H1 (cell line): ENCODE measurements at regions not wholly inside any gene's neighbourhood (a gene's known extent, or its start where the extent isn't known, plus 50 kb on each side); places are given as distances from the start of the nearest gene placed in this dataset.

Source experiments
- CTCF ChIA-PET: fragments of 300-600 bp; sonication (Branson Sonifier 250); formaldehyde crosslinking; loops from one replicate; lab custom pipeline; 2021; ENCODE audit not compliant: partially characterized antibody; lab: Charles Lee
- POLR2A ChIA-PET: fragments of 300-600 bp; sonication (Branson Sonifier 250); formaldehyde crosslinking; loops from one replicate; lab custom pipeline; 2021; ENCODE audit warnings: inconsistent platforms; ENCODE audit not compliant: partially characterized antibody; lab: Charles Lee
- DNase-seq, 2 experiments: peaks; one replicate each; pipeline versions ENCODE4 v3.0.0 to v3.0.0-alpha.2; 2010 to 2022; ENCODE audit warnings: low spot score in 2 of 2, low read depth in 1 of 2, mixed read lengths in 1 of 2
- FAIRE-seq: peaks from 2 replicates; lab custom pipeline; 2011; peaks lifted over from hg19 to GRCh38; lab: Jason Lieb, UNC
- H2AFZ ChIP-seq: 2 replicates; pipeline ENCODE4 v1.8.1; 2012; ENCODE audit warnings: low read length, inconsistent platforms
- H2AK5ac ChIP-seq: 2 replicates; pipeline ENCODE4 v1.6.1; 2013; ENCODE audit warnings: low read depth, low read length
- H2BK120ac ChIP-seq: replicated peaks from 2 replicates; pipeline ENCODE3; 2013; ENCODE audit warnings: low read depth, low read length, inconsistent platforms
- H2BK12ac ChIP-seq: 2 replicates; pipeline ENCODE4 v1.6.1; 2013; ENCODE audit warnings: low read depth, low read length
- H2BK15ac ChIP-seq: 2 replicates; pipeline ENCODE4 v1.6.1; 2013; ENCODE audit warnings: low read length
- H2BK20ac ChIP-seq: 2 replicates; pipeline ENCODE4 v1.6.1; 2013; ENCODE audit warnings: low read length
- H2BK5ac ChIP-seq: 2 replicates; pipeline ENCODE4 v1.6.1; 2013; ENCODE audit warnings: low read depth, low read length
- H3K14ac ChIP-seq: 2 replicates; pipeline ENCODE4 v1.6.1; 2013; ENCODE audit warnings: inconsistent platforms; ENCODE audit not compliant: insufficient read length
- H3K18ac ChIP-seq: 2 replicates; pipeline ENCODE4 v1.6.1; 2013; ENCODE audit warnings: low read length; ENCODE audit errors: extremely low read depth
- H3K23ac ChIP-seq: 2 replicates; pipeline ENCODE4 v1.6.1; 2013; ENCODE audit warnings: inconsistent platforms; ENCODE audit not compliant: insufficient read length
- H3K23me2 ChIP-seq: 2 replicates; pipeline ENCODE4 v1.6.1; 2013; ENCODE audit warnings: low read depth, low read length
- H3K27ac ChIP-seq: 2 replicates; pipeline ENCODE4 v1.6.1; 2011; ENCODE audit warnings: low read depth, low read length, inconsistent platforms
- H3K27me3 ChIP-seq, 4 experiments: replicated peaks in 1 of 4; 1 replicate in 1 of 4; 2 replicates in 3 of 4; pipeline versions ENCODE4 v1.6.1 to v1.8.1; 2011 to 2013; ENCODE audit warnings: low read length in 3 of 4, mild to moderate bottlenecking in 3 of 4, inconsistent platforms in 2 of 4, mixed read lengths in 2 of 4, moderate library complexity in 1 of 4; ENCODE audit not compliant: control insufficient read depth in 3 of 4, insufficient read depth in 3 of 4; ENCODE audit errors: extremely low read depth in 1 of 4
- H3K36me3 ChIP-seq, 4 experiments: 2 replicates each; pipeline versions ENCODE4 v1.6.1 to v1.8.1; 2011 to 2013; ENCODE audit warnings: mild to moderate bottlenecking in 4 of 4, low read length in 3 of 4, moderate library complexity in 2 of 4, control low read depth in 1 of 4, inconsistent platforms in 1 of 4; ENCODE audit not compliant: insufficient read depth in 4 of 4, control insufficient read depth in 2 of 4
- H3K4ac ChIP-seq: replicated peaks from 2 replicates; pipeline ENCODE3; 2013; ENCODE audit warnings: low read length, low read depth, mixed read lengths, inconsistent platforms; ENCODE audit not compliant: insufficient read length
- H3K4me1 ChIP-seq, 4 experiments: replicated peaks in 1 of 4; 1 replicate in 1 of 4; 2 replicates in 3 of 4; pipeline versions ENCODE4 v1.6.1 to v1.8.1; 2011 to 2013; ENCODE audit warnings: low read length in 3 of 4, inconsistent platforms in 2 of 4, mixed read lengths in 1 of 4; ENCODE audit not compliant: insufficient read depth in 4 of 4, control insufficient read depth in 3 of 4
- H3K4me2 ChIP-seq, 2 experiments: 2 replicates each; pipeline versions ENCODE4 v1.6.1 to v1.8.1; 2011 to 2013; ENCODE audit warnings: low read depth in 2 of 2, low read length in 2 of 2, control low read depth in 1 of 2, inconsistent platforms in 1 of 2, mild to moderate bottlenecking in 1 of 2; ENCODE audit not compliant: insufficient read depth in 1 of 2
- H3K4me3 ChIP-seq, 4 experiments: fragments of 200-600, 300-600 bp in 1 of 4; sonication (generic), shearing (Covaris generic), sonication (Bioruptor Twin) in 1 of 4; 2 replicates each; pipeline versions ENCODE4 v1.5.1 to v1.8.1; 2011 to 2016; ENCODE audit warnings: low read length in 4 of 4, low read depth in 3 of 4, control low read depth in 2 of 4, inconsistent platforms in 2 of 4, mild to moderate bottlenecking in 2 of 4, mixed read lengths in 1 of 4, moderate library complexity in 1 of 4; ENCODE audit not compliant: insufficient read depth in 2 of 4; ENCODE audit errors: extremely low read depth in 1 of 4
- H3K56ac ChIP-seq: replicated peaks from 2 replicates; pipeline ENCODE3; 2013; ENCODE audit warnings: low read depth, mild to moderate bottlenecking, mixed read lengths, low read length, inconsistent platforms; ENCODE audit not compliant: insufficient read length
- H3K79me1 ChIP-seq: 2 replicates; pipeline ENCODE4 v1.6.1; 2013; ENCODE audit warnings: low read depth, low read length, control low read depth
- H3K79me2 ChIP-seq, 2 experiments: 2 replicates each; pipeline versions ENCODE4 v1.6.1 to v1.8.1; 2012 to 2013; ENCODE audit warnings: low read length in 2 of 2, mild to moderate bottlenecking in 2 of 2, inconsistent platforms in 1 of 2; ENCODE audit not compliant: insufficient read depth in 2 of 2, control insufficient read depth in 1 of 2
- H3K9ac ChIP-seq, 4 experiments: replicated peaks in 1 of 4; 1 replicate in 1 of 4; 2 replicates in 3 of 4; pipeline versions ENCODE4 v1.6.1 to v1.8.1; 2011 to 2013; ENCODE audit warnings: low read depth in 3 of 4, low read length in 3 of 4, control low read depth in 2 of 4, mild to moderate bottlenecking in 2 of 4, moderate library complexity in 2 of 4, inconsistent platforms in 1 of 4; ENCODE audit errors: extremely low read depth in 1 of 4
- H3K9me3 ChIP-seq, 2 experiments: 2 replicates each; pipeline versions ENCODE4 v1.6.1 to v1.8.1; 2012 to 2013; ENCODE audit warnings: mild to moderate bottlenecking in 2 of 2, moderate library complexity in 2 of 2, control low read depth in 1 of 2, inconsistent platforms in 1 of 2, low read depth in 1 of 2, low read length in 1 of 2, mixed read lengths in 1 of 2; ENCODE audit not compliant: insufficient read depth in 2 of 2
- H4K20me1 ChIP-seq, 2 experiments: replicated peaks in 1 of 2; 2 replicates each; pipeline versions ENCODE3 to v1.8.1; 2011 to 2013; ENCODE audit warnings: inconsistent platforms in 2 of 2, low read length in 2 of 2, mild to moderate bottlenecking in 1 of 2; ENCODE audit not compliant: insufficient read depth in 2 of 2, control insufficient read depth in 1 of 2
- H4K5ac ChIP-seq: 2 replicates; pipeline ENCODE4 v1.6.1; 2013; ENCODE audit warnings: low read length, low read depth, mixed read lengths, inconsistent platforms; ENCODE audit not compliant: insufficient read length
- H4K8ac ChIP-seq: 2 replicates; pipeline ENCODE4 v1.8.0; 2013; ENCODE audit warnings: mild to moderate bottlenecking, moderate library complexity, low read length, inconsistent platforms; ENCODE audit not compliant: insufficient read depth; ENCODE audit errors: extremely low read depth
- H4K91ac ChIP-seq: replicated peaks from 2 replicates; pipeline ENCODE3; 2013; ENCODE audit warnings: low read length, mixed read lengths, inconsistent platforms; ENCODE audit not compliant: insufficient read length
- BRCA1 ChIP-seq: IDR thresholded peaks from 2 replicates; pipeline ENCODE4 v1.6.1; 2012; ENCODE audit warnings: low read depth, low read length, improper control_type of control experiment
- EZH2 ChIP-seq: fragments of 200-600 bp; sonication (generic); IDR thresholded peaks from 2 replicates; pipeline ENCODE4 v1.7.1; 2012; ENCODE audit warnings: low read depth, mild to moderate bottlenecking, moderate library complexity, low read length, inconsistent platforms; ENCODE audit not compliant: severe bottlenecking
- FOSL1 ChIP-seq: IDR thresholded peaks from 2 replicates; pipeline ENCODE4 v1.6.1; 2011; ENCODE audit warnings: mild to moderate bottlenecking, low read depth, low read length, moderate library complexity; ENCODE audit not compliant: insufficient read depth
- GTF2F1 ChIP-seq: IDR thresholded peaks from 2 replicates; pipeline ENCODE4 v1.6.1; 2012; ENCODE audit warnings: low read depth, low read length, improper control_type of control experiment, borderline replicate concordance
- JUN ChIP-seq: IDR thresholded peaks from 2 replicates; pipeline ENCODE4 v1.6.1; 2011; ENCODE audit warnings: low read depth, mild to moderate bottlenecking, improper control_type of control experiment, low read length
- KDM5A ChIP-seq: fragments of 200-600 bp; IDR thresholded peaks from 2 replicates; pipeline ENCODE4 v1.7.1; 2012; ENCODE audit warnings: mild to moderate bottlenecking, low read length, inconsistent platforms, mixed read lengths
- MAFK ChIP-seq: IDR thresholded peaks from 2 replicates; pipeline ENCODE4 v1.6.1; 2012; ENCODE audit warnings: low read depth, mild to moderate bottlenecking, improper control_type of control experiment, low read length
- PHF8 ChIP-seq: fragments of 200-600 bp; sonication (generic); conservative IDR thresholded peaks from 2 replicates; pipeline ENCODE4 v1.7.1; 2012; ENCODE audit warnings: low read depth, mild to moderate bottlenecking, inconsistent platforms, low read length, moderate library complexity
- POLR2A ChIP-seq, 2 experiments: IDR thresholded peaks; 1 replicate in 1 of 2; 2 replicates in 1 of 2; pipeline ENCODE4 v1.6.1; 2011; ENCODE audit warnings: low read depth in 2 of 2, low read length in 2 of 2, mild to moderate bottlenecking in 2 of 2; ENCODE audit errors: control extremely low read depth in 1 of 2
- RFX5 ChIP-seq: IDR thresholded peaks from 2 replicates; pipeline ENCODE4 v1.6.1; 2011; ENCODE audit warnings: low read depth, low read length, improper control_type of control experiment, borderline replicate concordance
- RNF2 ChIP-seq: fragments of 200-900, 300-1000 bp; sonication (generic); IDR thresholded peaks from 2 replicates; pipeline ENCODE4 v1.7.1; 2016; ENCODE audit warnings: borderline replicate concordance, low read depth, mild to moderate bottlenecking, antibody characterized with exemption, low read length; ENCODE audit not compliant: poor library complexity, severe bottlenecking; ENCODE audit errors: missing control alignments
- SIX5 ChIP-seq: IDR thresholded peaks from 2 replicates; pipeline ENCODE4 v1.6.1; 2011; ENCODE audit warnings: mild to moderate bottlenecking, low read depth, low read length
- SP4 ChIP-seq: IDR thresholded peaks from 2 replicates; pipeline ENCODE4 v1.6.1; 2012; ENCODE audit warnings: low read length, inconsistent platforms
- TAF7 ChIP-seq: optimal IDR thresholded peaks from 2 replicates; pipeline ENCODE3; 2011; ENCODE audit warnings: low read depth, mild to moderate bottlenecking, inconsistent platforms, low read length, moderate library complexity, borderline replicate concordance
- TEAD4 ChIP-seq: IDR thresholded peaks from 2 replicates; pipeline ENCODE4 v1.6.1; 2012; ENCODE audit warnings: low read depth, low read length, inconsistent platforms, mixed read lengths
- YY1 ChIP-seq: IDR thresholded peaks from 2 replicates; pipeline ENCODE4 v1.6.1; 2011; ENCODE audit warnings: low read depth, mild to moderate bottlenecking, low read length
- WGBS, 2 experiments: shearing (Covaris generic) in 1 of 2; methylation state at CpG; one replicate each; pipeline versions ENCODE4 v1.1.6 to v1.1.7; 2013 to 2015; ENCODE audit warnings: low lambda C conversion rate in 2 of 2, mixed read lengths in 2 of 2, inconsistent platforms in 1 of 2, low coverage in 1 of 2, missing lambda C conversion rate in 1 of 2; ENCODE audit not compliant: insufficient replicate concordance in 2 of 2, insufficient coverage in 1 of 2, insufficient read length in 1 of 2; ENCODE audit errors: extremely low coverage in 1 of 2, missing lambda C conversion rate in 1 of 2; 5-methylcytosine and 5-hydroxymethylcytosine counted together

DNA sequence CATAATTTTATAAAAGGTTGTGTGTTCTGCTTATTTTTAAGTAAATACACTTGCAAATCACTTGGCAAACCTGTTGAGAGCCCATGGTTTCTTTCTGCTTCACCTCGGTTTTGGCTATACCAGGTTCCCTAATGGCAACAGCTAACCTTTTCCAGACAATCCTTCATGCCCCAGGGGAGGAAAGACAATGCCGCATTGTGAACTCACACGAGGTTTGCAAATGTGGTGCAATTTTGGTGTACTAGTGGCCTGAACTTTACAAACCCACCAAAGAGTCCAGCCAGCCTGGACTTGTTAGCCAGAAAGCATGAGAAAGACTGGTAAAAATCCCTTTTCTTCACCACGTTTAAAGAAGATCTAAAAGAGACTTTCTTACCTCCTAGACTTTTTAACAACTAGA is 84.8 kb upstream of the SOX4 start:
- H3K4me2 ChIP-seq: no peak overlapping the region
- H2AFZ ChIP-seq: no peak overlapping the region

More for the DNA sequence above, 84.8 kb upstream of the SOX4 start:
- Histone ChIP-seq H3K18ac (no peak overlapping the region), H3K27ac (no peak overlapping the region), H3K4me1 (no peaks in the 10 kb centered on the region; a peak in 1 of 7 replicates), H3K23ac (no peak overlapping the region), H3K23me2 (no peaks in the 10 kb centered on the region), H3K9ac (no peak overlapping the region), H3K4me3 (no peak overlapping the region), H3K4ac (no peak overlapping the region), H3K79me1 (no peaks in the 10 kb centered on the region), H3K9me3 (no peaks in the 10 kb centered on the region), H2BK5ac (no peak overlapping the region), H2BK12ac (no peak overlapping the region), H3K79me2 (no peaks in the 10 kb centered on the region), H2AK5ac (no peak overlapping the region), H4K8ac (no peak overlapping the region), H2BK15ac (no peak overlapping the region), H4K5ac (no peak overlapping the region), H3K14ac (no peak overlapping the region), H3K36me3 (no peaks in the 10 kb centered on the region), H3K27me3 (no peaks in the 10 kb centered on the region), H2BK20ac (no peak overlapping the region), H4K91ac (no peak overlapping the region), H3K56ac (no peak overlapping the region), H2BK120ac (no peak overlapping the region), H4K20me1 (no peaks in the 10 kb centered on the region)
- POLR2A ChIA-PET: no interaction called here
- CTCF ChIA-PET: interaction anchor here (0.6 to 1.7 kb wide), 3 partner anchors 12 to 454 kb away, joined by 3 to 5 read pairs (median 3); no protein-coding TSS in a partner anchor
- FAIRE-seq (no peak), DNase-seq (no peak)
- no peak for TF ChIP-seq SP4
- TF ChIP-seq KDM5A: no peak
- no peak for TF ChIP-seq RFX5
- no peak for TF ChIP-seq SIX5
- no peak for TF ChIP-seq TAF7
- no peak for TF ChIP-seq GTF2F1
- TF ChIP-seq BRCA1: no peak
- TF ChIP-seq YY1: no peak
- no peak for TF ChIP-seq FOSL1
- no peak for TF ChIP-seq POLR2A (IDR thresholded peaks at IDR 0.05; ENCODE audit: control extremely low read depth in 1 of 2, low read depth in 2 of 2, low read length in 2 of 2)
- TF ChIP-seq EZH2: no peak
- TF ChIP-seq RNF2: no peak
- no peak for TF ChIP-seq TEAD4
- TF ChIP-seq PHF8: no peak
- TF ChIP-seq MAFK: no peak
- no peak for TF ChIP-seq JUN
- 92% methylated on average over 4 of the region's 4 CpGs; no CpG with 5 or more reads in 1 of the 2 experiments for WGBS, 2 experiments
